GM23338 (cell line): ENCODE measurements at regions not wholly inside any gene's neighbourhood (a gene's known extent, or its start where the extent isn't known, plus 50 kb on each side); places are given as distances from the start of the nearest gene placed in this dataset.

Experiments used
- CREB1 ChIP-seq: fragments of 250-450 bp; sonication (Bioruptor Pico); IDR thresholded peaks from 2 replicates; pipeline ENCODE4 v1.5.0; 2020; ENCODE audit warnings: low read depth, mild to moderate bottlenecking, moderate library complexity
- EZH2 ChIP-seq: fragments of 200-600 bp; sonication (generic); IDR thresholded peaks from one replicate; pipeline ENCODE4 v1.8.0; 2017; ENCODE audit warnings: antibody characterized with exemption, mild to moderate bottlenecking, low read depth; ENCODE audit not compliant: unreplicated experiment
- EZH2phosphoT487 ChIP-seq: fragments of 200-600 bp; sonication (generic); IDR thresholded peaks from one replicate; pipeline ENCODE4 v1.8.1; 2018; ENCODE audit warnings: antibody characterized with exemption; ENCODE audit not compliant: unreplicated experiment
- POLR2AphosphoS5 ChIP-seq: IDR thresholded peaks from 2 replicates; pipeline ENCODE4 v1.6.1; 2016; ENCODE audit warnings: antibody characterized with exemption, low read depth
- ZNF114 ChIP-seq: fragments of 250-450 bp; sonication (Bioruptor Pico); IDR thresholded peaks from 2 replicates; pipeline ENCODE4 v1.5.0; 2020; ENCODE audit warnings: mild to moderate bottlenecking, moderate library complexity
- ZNF331 ChIP-seq: fragments of 250-450 bp; sonication (Bioruptor Pico); IDR thresholded peaks from 2 replicates; pipeline ENCODE4 v1.5.0; 2020; ENCODE audit warnings: low read depth, mild to moderate bottlenecking, moderate library complexity
- TF ChIP-seq, protein P1 (sequence below), 2 experiments: fragments of 200-600 bp in 1 of 2; sonication (generic) in 1 of 2; conservative IDR thresholded peaks; 2 replicates each; pipeline versions ENCODE4 v1.5.1 to v1.6.1; 2016 to 2017; ENCODE audit warnings: antibody characterized with exemption in 2 of 2, low read depth in 2 of 2, mild to moderate bottlenecking in 2 of 2, moderate library complexity in 1 of 2
- TF ChIP-seq, protein P2 (sequence below): IDR thresholded peaks from one replicate; pipeline ENCODE4 v1.6.1; 2018; ENCODE audit warnings: antibody characterized with exemption; ENCODE audit not compliant: unreplicated experiment

DNA sequence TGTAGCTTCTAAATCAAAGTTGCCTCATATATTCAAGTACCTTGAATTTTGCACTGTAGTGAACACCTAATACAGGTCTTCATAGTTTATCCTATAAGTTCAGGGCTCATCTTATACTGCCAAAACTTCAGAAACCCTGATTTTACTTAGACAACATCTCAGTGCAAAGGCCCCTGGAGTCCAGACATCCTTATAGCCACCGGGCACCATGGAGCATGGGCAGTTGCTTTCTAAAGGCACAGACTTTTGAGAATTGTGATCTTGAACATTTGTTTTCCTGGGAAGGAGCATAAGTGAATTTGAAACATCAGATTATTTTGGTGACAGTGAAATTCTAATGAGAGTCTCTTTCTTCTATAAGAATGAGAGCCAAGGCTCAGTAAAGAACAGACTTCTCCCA is 292.3 kb downstream of the CYRIA start:
- TF ChIP-seq, protein P1, sequence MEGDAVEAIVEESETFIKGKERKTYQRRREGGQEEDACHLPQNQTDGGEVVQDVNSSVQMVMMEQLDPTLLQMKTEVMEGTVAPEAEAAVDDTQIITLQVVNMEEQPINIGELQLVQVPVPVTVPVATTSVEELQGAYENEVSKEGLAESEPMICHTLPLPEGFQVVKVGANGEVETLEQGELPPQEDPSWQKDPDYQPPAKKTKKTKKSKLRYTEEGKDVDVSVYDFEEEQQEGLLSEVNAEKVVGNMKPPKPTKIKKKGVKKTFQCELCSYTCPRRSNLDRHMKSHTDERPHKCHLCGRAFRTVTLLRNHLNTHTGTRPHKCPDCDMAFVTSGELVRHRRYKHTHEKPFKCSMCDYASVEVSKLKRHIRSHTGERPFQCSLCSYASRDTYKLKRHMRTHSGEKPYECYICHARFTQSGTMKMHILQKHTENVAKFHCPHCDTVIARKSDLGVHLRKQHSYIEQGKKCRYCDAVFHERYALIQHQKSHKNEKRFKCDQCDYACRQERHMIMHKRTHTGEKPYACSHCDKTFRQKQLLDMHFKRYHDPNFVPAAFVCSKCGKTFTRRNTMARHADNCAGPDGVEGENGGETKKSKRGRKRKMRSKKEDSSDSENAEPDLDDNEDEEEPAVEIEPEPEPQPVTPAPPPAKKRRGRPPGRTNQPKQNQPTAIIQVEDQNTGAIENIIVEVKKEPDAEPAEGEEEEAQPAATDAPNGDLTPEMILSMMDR (conservative IDR thresholded peaks at IDR 0.05; ENCODE audit: low read depth in 2 of 2): no peak
- TF ChIP-seq CREB1 (no peak), EZH2phosphoT487 (no peak), EZH2 (no peak), POLR2AphosphoS5 (no peak), ZNF114 (CRISPR knock-in tag) (no peak), ZNF331 (no peak)
- TF ChIP-seq, protein P2, sequence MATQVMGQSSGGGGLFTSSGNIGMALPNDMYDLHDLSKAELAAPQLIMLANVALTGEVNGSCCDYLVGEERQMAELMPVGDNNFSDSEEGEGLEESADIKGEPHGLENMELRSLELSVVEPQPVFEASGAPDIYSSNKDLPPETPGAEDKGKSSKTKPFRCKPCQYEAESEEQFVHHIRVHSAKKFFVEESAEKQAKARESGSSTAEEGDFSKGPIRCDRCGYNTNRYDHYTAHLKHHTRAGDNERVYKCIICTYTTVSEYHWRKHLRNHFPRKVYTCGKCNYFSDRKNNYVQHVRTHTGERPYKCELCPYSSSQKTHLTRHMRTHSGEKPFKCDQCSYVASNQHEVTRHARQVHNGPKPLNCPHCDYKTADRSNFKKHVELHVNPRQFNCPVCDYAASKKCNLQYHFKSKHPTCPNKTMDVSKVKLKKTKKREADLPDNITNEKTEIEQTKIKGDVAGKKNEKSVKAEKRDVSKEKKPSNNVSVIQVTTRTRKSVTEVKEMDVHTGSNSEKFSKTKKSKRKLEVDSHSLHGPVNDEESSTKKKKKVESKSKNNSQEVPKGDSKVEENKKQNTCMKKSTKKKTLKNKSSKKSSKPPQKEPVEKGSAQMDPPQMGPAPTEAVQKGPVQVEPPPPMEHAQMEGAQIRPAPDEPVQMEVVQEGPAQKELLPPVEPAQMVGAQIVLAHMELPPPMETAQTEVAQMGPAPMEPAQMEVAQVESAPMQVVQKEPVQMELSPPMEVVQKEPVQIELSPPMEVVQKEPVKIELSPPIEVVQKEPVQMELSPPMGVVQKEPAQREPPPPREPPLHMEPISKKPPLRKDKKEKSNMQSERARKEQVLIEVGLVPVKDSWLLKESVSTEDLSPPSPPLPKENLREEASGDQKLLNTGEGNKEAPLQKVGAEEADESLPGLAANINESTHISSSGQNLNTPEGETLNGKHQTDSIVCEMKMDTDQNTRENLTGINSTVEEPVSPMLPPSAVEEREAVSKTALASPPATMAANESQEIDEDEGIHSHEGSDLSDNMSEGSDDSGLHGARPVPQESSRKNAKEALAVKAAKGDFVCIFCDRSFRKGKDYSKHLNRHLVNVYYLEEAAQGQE: no peak
